ENCODE measurements at regions not wholly inside any gene's neighbourhood (a gene's known extent, or its start where the extent isn't known, plus 50 kb on each side); places are given as distances from the start of the nearest gene placed in this dataset.

GRCh38 chrX:118189000-118189399, 72.4 kb upstream of the KLHL13 start:
- no peaks in the 10 kb centered on the region for H3K36me3 ChIP-seq
- TF ChIP-seq, protein P1, sequence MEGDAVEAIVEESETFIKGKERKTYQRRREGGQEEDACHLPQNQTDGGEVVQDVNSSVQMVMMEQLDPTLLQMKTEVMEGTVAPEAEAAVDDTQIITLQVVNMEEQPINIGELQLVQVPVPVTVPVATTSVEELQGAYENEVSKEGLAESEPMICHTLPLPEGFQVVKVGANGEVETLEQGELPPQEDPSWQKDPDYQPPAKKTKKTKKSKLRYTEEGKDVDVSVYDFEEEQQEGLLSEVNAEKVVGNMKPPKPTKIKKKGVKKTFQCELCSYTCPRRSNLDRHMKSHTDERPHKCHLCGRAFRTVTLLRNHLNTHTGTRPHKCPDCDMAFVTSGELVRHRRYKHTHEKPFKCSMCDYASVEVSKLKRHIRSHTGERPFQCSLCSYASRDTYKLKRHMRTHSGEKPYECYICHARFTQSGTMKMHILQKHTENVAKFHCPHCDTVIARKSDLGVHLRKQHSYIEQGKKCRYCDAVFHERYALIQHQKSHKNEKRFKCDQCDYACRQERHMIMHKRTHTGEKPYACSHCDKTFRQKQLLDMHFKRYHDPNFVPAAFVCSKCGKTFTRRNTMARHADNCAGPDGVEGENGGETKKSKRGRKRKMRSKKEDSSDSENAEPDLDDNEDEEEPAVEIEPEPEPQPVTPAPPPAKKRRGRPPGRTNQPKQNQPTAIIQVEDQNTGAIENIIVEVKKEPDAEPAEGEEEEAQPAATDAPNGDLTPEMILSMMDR (IDR thresholded peaks at IDR 0.05; ENCODE audit: low read depth, low read length) = no peak
- no peaks in the 10 kb centered on the region for H3K9me3 ChIP-seq (ENCODE audit: low read depth)
- no peak overlapping the region for H3K4me3 ChIP-seq
- H3K4me1 ChIP-seq (ENCODE audit: low read depth) = no peaks in the 10 kb centered on the region
- H3K27me3 ChIP-seq = no peaks in the 10 kb centered on the region
- H3K27ac ChIP-seq = peak overlapping the region; percentile 73
- DNase-seq (ENCODE audit: low read depth in 1 of 2, low spot score in 1 of 2) = peak; percentile 29 to 68

DNA sequence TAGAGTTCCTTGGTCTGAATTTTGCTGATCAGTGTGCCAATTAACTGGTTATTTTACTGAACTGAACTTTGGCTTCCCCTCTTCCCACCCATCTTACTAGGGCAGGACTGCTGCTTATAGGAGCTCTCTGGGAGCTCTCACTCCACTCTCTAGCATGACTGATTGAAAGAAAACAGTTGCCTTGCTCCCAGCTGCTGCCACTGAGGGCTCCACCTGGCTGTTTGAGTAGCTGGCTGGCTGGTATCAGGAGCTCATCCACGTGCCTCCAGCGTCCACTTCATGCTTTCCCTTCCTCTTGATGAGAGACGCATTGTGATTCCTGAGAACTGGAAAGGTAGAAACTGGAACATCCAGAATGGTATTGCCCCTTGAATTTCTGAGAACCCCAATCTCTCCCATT, 73.0 kb upstream of the KLHL13 start:
- Histone ChIP-seq H3K27me3 (no peaks in the 10 kb centered on the region), H3K4me1 (ENCODE audit: low read depth) (no peaks in the 10 kb centered on the region), H3K9me3 (ENCODE audit: low read depth) (no peaks in the 10 kb centered on the region), H3K36me3 (no peaks in the 10 kb centered on the region), H3K4me3 (no peak overlapping the region), H3K27ac (peak overlapping the region; percentile 73)
- TF ChIP-seq, protein P1 (IDR thresholded peaks at IDR 0.05; ENCODE audit: low read depth, low read length) = no peak
- peak in 1 of 2 donors; percentile 77 for DNase-seq (ENCODE audit: low read depth in 1 of 2, low spot score in 1 of 2)

- TF ChIP-seq, protein P1 (IDR thresholded peaks at IDR 0.05; ENCODE audit: low read depth, low read length) = no peak
- no peak overlapping the region for H3K4me3 ChIP-seq
- no peaks in the 10 kb centered on the region for H3K27me3 ChIP-seq
- no peak for DNase-seq (ENCODE audit: low read depth in 1 of 2, low spot score in 1 of 2)
- H3K36me3 ChIP-seq = no peaks in the 10 kb centered on the region
- H3K27ac ChIP-seq = no peak overlapping the region
- H3K9me3 ChIP-seq (ENCODE audit: low read depth) = no peaks in the 10 kb centered on the region
- no peaks in the 10 kb centered on the region for H3K4me1 ChIP-seq (ENCODE audit: low read depth)
Observed at GRCh38 chrX:118197730-118198129, 81.1 kb upstream of the KLHL13 start.

DNA sequence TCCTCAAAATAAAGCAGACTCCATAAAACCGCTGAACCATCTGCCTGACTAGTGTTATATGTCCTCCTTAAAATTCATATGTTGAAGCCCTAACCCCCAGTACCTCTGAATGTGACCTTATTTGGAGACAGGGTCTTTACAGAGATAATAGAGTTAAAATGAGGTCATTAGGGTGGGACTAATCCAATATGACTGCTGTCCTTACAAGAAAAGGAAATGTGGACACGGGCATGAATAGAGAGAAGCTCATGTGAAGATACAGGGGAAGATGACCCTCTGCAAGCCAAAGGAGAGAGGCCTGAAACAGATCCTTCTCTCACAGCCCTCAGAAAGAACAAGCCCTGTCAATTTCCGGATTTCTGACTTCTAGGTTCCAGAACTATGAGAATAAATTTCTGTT, 82.0 kb upstream of the KLHL13 start:
- no peaks in the 10 kb centered on the region for H3K9me3 ChIP-seq (ENCODE audit: low read depth)
- TF ChIP-seq, protein P1 (IDR thresholded peaks at IDR 0.05; ENCODE audit: low read depth, low read length) = no peak
- no peak for DNase-seq (ENCODE audit: low read depth in 1 of 2, low spot score in 1 of 2)
- no peaks in the 10 kb centered on the region for H3K36me3 ChIP-seq
- no peaks in the 10 kb centered on the region for H3K4me1 ChIP-seq (ENCODE audit: low read depth)
- H3K27ac ChIP-seq = no peak overlapping the region
- no peak overlapping the region for H3K4me3 ChIP-seq
- H3K27me3 ChIP-seq = no peaks in the 10 kb centered on the region

GRCh38 chrX:118199997-118200396, 83.4 kb upstream of the KLHL13 start:
- H3K27me3 ChIP-seq = no peaks in the 10 kb centered on the region
- no peaks in the 10 kb centered on the region for H3K36me3 ChIP-seq
- TF ChIP-seq, protein P1 (IDR thresholded peaks at IDR 0.05; ENCODE audit: low read depth, low read length) = no peak
- H3K27ac ChIP-seq = no peak overlapping the region
- H3K4me3 ChIP-seq = no peak overlapping the region
- no peaks in the 10 kb centered on the region for H3K9me3 ChIP-seq (ENCODE audit: low read depth)
- peak in 1 of 2 donors; percentile 12 for DNase-seq (ENCODE audit: low read depth in 1 of 2, low spot score in 1 of 2)
- H3K4me1 ChIP-seq (ENCODE audit: low read depth) = no peaks in the 10 kb centered on the region
